Liver (tissue), 7 donors: ENCODE measurements at regions not wholly inside any gene's neighbourhood (a gene's known extent, or its start where the extent isn't known, plus 50 kb on each side); places are given as distances from the start of the nearest gene placed in this dataset.

Experiments used
- DNase-seq: peaks from one replicate; pipeline ENCODE4 v3.0.0-alpha.2; 2017; ENCODE audit warnings: low spot score
- H3K27ac ChIP-seq, 2 donors: one replicate each; pipeline ENCODE4 v1.7.0; 2013; ENCODE audit warnings: inconsistent platforms in 2 of 2, low read length in 2 of 2, control low read depth in 1 of 2, low read depth in 1 of 2, mild to moderate bottlenecking in 1 of 2
- H3K27me3 ChIP-seq, 4 donors: one replicate each; pipeline versions ENCODE4 v1.6.1 to v1.7.0; 2013; ENCODE audit warnings: low read length in 3 of 4, inconsistent platforms in 1 of 4, mild to moderate bottlenecking in 1 of 4, moderate library complexity in 1 of 4; ENCODE audit not compliant: control insufficient read depth in 4 of 4, insufficient read depth in 4 of 4
- H3K36me3 ChIP-seq, 4 donors: one replicate each; pipeline versions ENCODE4 v1.6.1 to v1.7.0; 2013; ENCODE audit warnings: low read length in 3 of 4, mild to moderate bottlenecking in 3 of 4, low read depth in 1 of 4, moderate library complexity in 1 of 4; ENCODE audit not compliant: control insufficient read depth in 4 of 4, insufficient read depth in 3 of 4
- H3K4me1 ChIP-seq, 4 donors: one replicate each; pipeline versions ENCODE4 v1.6.1 to v1.7.0; 2013; ENCODE audit warnings: low read length in 3 of 4, mild to moderate bottlenecking in 3 of 4, moderate library complexity in 1 of 4; ENCODE audit not compliant: control insufficient read depth in 4 of 4, insufficient read depth in 4 of 4
- H3K4me3 ChIP-seq, 3 donors: one replicate each; pipeline versions ENCODE4 v1.6.1 to v1.7.0; 2013; ENCODE audit warnings: low read length in 3 of 3, control low read depth in 1 of 3, low read depth in 1 of 3, mild to moderate bottlenecking in 1 of 3
- H3K9ac ChIP-seq, 2 donors: one replicate each; pipeline ENCODE4 v1.7.0; 2013; ENCODE audit warnings: low read length in 2 of 2, mild to moderate bottlenecking in 2 of 2, moderate library complexity in 2 of 2, control low read depth in 1 of 2, low read depth in 1 of 2
- H3K9me3 ChIP-seq, 4 donors: one replicate each; pipeline versions ENCODE4 v1.6.1 to v1.7.0; 2013; ENCODE audit warnings: low read length in 3 of 4; ENCODE audit not compliant: control insufficient read depth in 4 of 4
- EGR1 ChIP-seq, 2 donors: IDR thresholded peaks; 2 replicates each; pipeline ENCODE4 v1.6.1; 2016 to 2018; ENCODE audit warnings: antibody characterized with exemption in 2 of 2, low read depth in 2 of 2
- FOXA1 ChIP-seq: IDR thresholded peaks from 2 replicates; pipeline ENCODE4 v1.6.1; 2016; ENCODE audit warnings: antibody characterized with exemption
- FOXA2 ChIP-seq: IDR thresholded peaks from 2 replicates; pipeline ENCODE4 v1.6.1; 2016; ENCODE audit warnings: antibody characterized with exemption
- GABPA ChIP-seq, 2 donors: IDR thresholded peaks in 1 of 2; conservative IDR thresholded peaks in 1 of 2; 2 replicates each; pipeline ENCODE4 v1.6.1; 2016; ENCODE audit warnings: antibody characterized with exemption in 2 of 2, mild to moderate bottlenecking in 1 of 2, moderate library complexity in 1 of 2
- HNF4A ChIP-seq, 2 donors: conservative IDR thresholded peaks; 2 replicates each; pipeline ENCODE4 v1.6.1; 2016; ENCODE audit warnings: antibody characterized with exemption in 2 of 2, mild to moderate bottlenecking in 2 of 2
- HNF4G ChIP-seq: IDR thresholded peaks from 2 replicates; pipeline ENCODE4 v1.6.1; 2016; ENCODE audit warnings: antibody characterized with exemption
- JUND ChIP-seq, 2 donors: IDR thresholded peaks; 2 replicates each; pipeline ENCODE4 v1.6.1; 2016; ENCODE audit warnings: antibody characterized with exemption in 2 of 2
- NR2F2 ChIP-seq: IDR thresholded peaks from 2 replicates; pipeline ENCODE4 v1.6.1; 2016; ENCODE audit warnings: antibody characterized with exemption
- RAD21 ChIP-seq, 2 donors: IDR thresholded peaks; 2 replicates each; pipeline ENCODE4 v1.6.1; 2016; ENCODE audit warnings: antibody characterized with exemption in 2 of 2, mild to moderate bottlenecking in 2 of 2
- RXRA ChIP-seq, 2 donors: IDR thresholded peaks; 2 replicates each; pipeline ENCODE4 v1.6.1; 2017 to 2018; ENCODE audit warnings: antibody characterized with exemption in 2 of 2, mild to moderate bottlenecking in 1 of 2
- SP1 ChIP-seq: IDR thresholded peaks from 2 replicates; pipeline ENCODE4 v1.6.1; 2018; ENCODE audit warnings: antibody characterized with exemption, mild to moderate bottlenecking
- TAF1 ChIP-seq: conservative IDR thresholded peaks from 2 replicates; pipeline ENCODE4 v1.6.1; 2016; ENCODE audit warnings: antibody characterized with exemption, mild to moderate bottlenecking
- YY1 ChIP-seq: IDR thresholded peaks from 2 replicates; pipeline ENCODE4 v1.6.1; 2016; ENCODE audit warnings: antibody characterized with exemption, mild to moderate bottlenecking
- TF ChIP-seq, protein P1 (sequence below): IDR thresholded peaks from 2 replicates; pipeline ENCODE4 v1.6.1; 2016; ENCODE audit warnings: antibody characterized with exemption, mild to moderate bottlenecking
- TF ChIP-seq, protein P2 (sequence below): IDR thresholded peaks from 2 replicates; pipeline ENCODE4 v1.6.1; 2016; ENCODE audit warnings: antibody characterized with exemption
- TF ChIP-seq, protein P3 (sequence below): fragments of 150-350 bp; IDR thresholded peaks from 2 replicates; pipeline ENCODE4 v1.5.1; 2017; ENCODE audit warnings: improper control_type of control experiment, low read depth, low read length; ENCODE audit not compliant: missing input control
- TF ChIP-seq, protein P4 (sequence below): IDR thresholded peaks from 2 replicates; pipeline ENCODE4 v1.6.1; 2016; ENCODE audit warnings: antibody characterized with exemption
- TF ChIP-seq, protein P5 (sequence below): IDR thresholded peaks from 2 replicates; pipeline ENCODE4 v1.6.1; 2016; ENCODE audit warnings: antibody characterized with exemption
- donor health status: healthy.
- donor health status: healthy.
- donor health status: healthy.
- donor health status: healthy.

DNA sequence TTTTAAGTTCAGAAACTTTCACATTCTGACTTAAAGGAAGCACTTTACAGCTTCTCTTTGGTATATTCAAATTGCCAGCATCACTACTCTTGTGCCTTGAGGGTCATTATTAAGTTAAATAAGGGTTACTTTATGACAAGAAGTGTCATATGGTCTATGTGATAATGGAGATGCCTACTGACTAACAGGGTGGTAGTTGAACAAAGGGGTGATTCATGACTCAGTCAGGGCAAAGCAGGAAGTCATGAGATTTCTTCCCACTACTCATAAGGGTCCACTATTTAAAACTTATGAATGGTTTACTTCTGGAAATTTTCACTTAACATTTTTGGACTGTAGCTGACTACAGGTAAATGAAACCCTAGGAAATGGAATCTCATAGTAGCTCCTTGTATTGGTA is 938.3 kb upstream of the PTPRD start:
- TF ChIP-seq SP1 (no peak), RAD21 (IDR thresholded peaks at IDR 0.05) (no peak), JUND (IDR thresholded peaks at IDR 0.05) (no peak), FOXA2 (no peak), FOXA1 (no peak), TAF1 (no peak), HNF4G (no peak), NR2F2 (no peak), RXRA (IDR thresholded peaks at IDR 0.05) (no peak), EGR1 (IDR thresholded peaks at IDR 0.05; ENCODE audit: low read depth in 2 of 2) (no peak), YY1 (no peak), HNF4A (conservative IDR thresholded peaks at IDR 0.05) (no peak), GABPA (IDR thresholded peaks at IDR 0.05 in 1 of 2, conservative IDR thresholded peaks at IDR 0.05 in 1 of 2) (no peak)
- TF ChIP-seq, protein P1, sequence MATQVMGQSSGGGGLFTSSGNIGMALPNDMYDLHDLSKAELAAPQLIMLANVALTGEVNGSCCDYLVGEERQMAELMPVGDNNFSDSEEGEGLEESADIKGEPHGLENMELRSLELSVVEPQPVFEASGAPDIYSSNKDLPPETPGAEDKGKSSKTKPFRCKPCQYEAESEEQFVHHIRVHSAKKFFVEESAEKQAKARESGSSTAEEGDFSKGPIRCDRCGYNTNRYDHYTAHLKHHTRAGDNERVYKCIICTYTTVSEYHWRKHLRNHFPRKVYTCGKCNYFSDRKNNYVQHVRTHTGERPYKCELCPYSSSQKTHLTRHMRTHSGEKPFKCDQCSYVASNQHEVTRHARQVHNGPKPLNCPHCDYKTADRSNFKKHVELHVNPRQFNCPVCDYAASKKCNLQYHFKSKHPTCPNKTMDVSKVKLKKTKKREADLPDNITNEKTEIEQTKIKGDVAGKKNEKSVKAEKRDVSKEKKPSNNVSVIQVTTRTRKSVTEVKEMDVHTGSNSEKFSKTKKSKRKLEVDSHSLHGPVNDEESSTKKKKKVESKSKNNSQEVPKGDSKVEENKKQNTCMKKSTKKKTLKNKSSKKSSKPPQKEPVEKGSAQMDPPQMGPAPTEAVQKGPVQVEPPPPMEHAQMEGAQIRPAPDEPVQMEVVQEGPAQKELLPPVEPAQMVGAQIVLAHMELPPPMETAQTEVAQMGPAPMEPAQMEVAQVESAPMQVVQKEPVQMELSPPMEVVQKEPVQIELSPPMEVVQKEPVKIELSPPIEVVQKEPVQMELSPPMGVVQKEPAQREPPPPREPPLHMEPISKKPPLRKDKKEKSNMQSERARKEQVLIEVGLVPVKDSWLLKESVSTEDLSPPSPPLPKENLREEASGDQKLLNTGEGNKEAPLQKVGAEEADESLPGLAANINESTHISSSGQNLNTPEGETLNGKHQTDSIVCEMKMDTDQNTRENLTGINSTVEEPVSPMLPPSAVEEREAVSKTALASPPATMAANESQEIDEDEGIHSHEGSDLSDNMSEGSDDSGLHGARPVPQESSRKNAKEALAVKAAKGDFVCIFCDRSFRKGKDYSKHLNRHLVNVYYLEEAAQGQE: no peak
- TF ChIP-seq, protein P2, sequence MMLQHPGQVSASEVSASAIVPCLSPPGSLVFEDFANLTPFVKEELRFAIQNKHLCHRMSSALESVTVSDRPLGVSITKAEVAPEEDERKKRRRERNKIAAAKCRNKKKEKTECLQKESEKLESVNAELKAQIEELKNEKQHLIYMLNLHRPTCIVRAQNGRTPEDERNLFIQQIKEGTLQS: no peak
- TF ChIP-seq, protein P3, sequence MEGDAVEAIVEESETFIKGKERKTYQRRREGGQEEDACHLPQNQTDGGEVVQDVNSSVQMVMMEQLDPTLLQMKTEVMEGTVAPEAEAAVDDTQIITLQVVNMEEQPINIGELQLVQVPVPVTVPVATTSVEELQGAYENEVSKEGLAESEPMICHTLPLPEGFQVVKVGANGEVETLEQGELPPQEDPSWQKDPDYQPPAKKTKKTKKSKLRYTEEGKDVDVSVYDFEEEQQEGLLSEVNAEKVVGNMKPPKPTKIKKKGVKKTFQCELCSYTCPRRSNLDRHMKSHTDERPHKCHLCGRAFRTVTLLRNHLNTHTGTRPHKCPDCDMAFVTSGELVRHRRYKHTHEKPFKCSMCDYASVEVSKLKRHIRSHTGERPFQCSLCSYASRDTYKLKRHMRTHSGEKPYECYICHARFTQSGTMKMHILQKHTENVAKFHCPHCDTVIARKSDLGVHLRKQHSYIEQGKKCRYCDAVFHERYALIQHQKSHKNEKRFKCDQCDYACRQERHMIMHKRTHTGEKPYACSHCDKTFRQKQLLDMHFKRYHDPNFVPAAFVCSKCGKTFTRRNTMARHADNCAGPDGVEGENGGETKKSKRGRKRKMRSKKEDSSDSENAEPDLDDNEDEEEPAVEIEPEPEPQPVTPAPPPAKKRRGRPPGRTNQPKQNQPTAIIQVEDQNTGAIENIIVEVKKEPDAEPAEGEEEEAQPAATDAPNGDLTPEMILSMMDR: no peak
- TF ChIP-seq, protein P4, sequence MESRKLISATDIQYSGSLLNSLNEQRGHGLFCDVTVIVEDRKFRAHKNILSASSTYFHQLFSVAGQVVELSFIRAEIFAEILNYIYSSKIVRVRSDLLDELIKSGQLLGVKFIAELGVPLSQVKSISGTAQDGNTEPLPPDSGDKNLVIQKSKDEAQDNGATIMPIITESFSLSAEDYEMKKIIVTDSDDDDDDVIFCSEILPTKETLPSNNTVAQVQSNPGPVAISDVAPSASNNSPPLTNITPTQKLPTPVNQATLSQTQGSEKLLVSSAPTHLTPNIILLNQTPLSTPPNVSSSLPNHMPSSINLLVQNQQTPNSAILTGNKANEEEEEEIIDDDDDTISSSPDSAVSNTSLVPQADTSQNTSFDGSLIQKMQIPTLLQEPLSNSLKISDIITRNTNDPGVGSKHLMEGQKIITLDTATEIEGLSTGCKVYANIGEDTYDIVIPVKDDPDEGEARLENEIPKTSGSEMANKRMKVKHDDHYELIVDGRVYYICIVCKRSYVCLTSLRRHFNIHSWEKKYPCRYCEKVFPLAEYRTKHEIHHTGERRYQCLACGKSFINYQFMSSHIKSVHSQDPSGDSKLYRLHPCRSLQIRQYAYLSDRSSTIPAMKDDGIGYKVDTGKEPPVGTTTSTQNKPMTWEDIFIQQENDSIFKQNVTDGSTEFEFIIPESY: no peak
- TF ChIP-seq, protein P5, sequence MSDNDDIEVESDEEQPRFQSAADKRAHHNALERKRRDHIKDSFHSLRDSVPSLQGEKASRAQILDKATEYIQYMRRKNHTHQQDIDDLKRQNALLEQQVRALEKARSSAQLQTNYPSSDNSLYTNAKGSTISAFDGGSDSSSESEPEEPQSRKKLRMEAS: no peak

More for the DNA sequence above, 938.3 kb upstream of the PTPRD start:
- no peaks in the 10 kb centered on the region for H3K36me3 ChIP-seq
- H3K9ac ChIP-seq: no peak overlapping the region
- H3K4me3 ChIP-seq: no peak overlapping the region
- H3K4me1 ChIP-seq: no peaks in the 10 kb centered on the region
- H3K27me3 ChIP-seq: no peaks in the 10 kb centered on the region
- H3K9me3 ChIP-seq: peaks cover 0 to 6% (median 2%) of the 10 kb centered on the region in 4 donors
- no peak overlapping the region for H3K27ac ChIP-seq
- DNase-seq: no peak
